ENCODE measurements at regions not wholly inside any gene's neighbourhood (a gene's known extent, or its start where the extent isn't known, plus 50 kb on each side); places are given as distances from the start of the nearest gene placed in this dataset.

DNA sequence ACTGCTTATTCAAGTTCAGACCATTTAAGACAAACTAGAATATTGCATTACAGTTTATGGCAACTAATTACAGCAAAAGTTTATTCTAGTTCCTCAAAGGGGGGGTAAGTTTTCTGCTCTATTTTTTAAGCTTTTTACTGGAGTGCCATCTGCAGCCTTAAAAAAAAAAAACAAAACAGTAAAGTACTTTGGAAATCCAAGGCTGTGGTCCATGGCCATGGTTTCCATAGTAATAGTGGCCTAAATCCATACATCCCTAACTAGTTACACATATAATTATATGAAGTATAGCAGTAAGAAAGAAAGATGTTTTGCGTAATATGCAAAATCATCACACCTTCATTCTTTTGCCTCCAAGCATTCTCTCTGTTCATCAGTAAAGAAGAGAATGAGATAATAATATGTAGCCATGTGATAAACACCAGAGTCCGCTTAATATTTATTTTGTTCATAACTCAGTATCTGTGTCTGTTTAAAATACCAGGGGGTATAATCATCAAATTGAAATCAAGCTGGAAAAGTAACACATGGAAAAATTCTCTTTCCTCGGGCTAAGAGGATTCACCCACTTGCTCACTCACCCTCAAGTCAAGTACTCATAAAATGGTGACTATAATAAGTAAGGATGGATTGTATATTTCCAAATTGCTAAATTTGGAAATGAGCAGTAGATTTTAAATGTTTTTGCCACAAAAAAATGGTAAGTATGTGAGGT, 301.1 kb upstream of the RND3 start:
- DNase-seq (ENCODE audit: low spot score), result no peak
- TF ChIP-seq, protein P1, sequence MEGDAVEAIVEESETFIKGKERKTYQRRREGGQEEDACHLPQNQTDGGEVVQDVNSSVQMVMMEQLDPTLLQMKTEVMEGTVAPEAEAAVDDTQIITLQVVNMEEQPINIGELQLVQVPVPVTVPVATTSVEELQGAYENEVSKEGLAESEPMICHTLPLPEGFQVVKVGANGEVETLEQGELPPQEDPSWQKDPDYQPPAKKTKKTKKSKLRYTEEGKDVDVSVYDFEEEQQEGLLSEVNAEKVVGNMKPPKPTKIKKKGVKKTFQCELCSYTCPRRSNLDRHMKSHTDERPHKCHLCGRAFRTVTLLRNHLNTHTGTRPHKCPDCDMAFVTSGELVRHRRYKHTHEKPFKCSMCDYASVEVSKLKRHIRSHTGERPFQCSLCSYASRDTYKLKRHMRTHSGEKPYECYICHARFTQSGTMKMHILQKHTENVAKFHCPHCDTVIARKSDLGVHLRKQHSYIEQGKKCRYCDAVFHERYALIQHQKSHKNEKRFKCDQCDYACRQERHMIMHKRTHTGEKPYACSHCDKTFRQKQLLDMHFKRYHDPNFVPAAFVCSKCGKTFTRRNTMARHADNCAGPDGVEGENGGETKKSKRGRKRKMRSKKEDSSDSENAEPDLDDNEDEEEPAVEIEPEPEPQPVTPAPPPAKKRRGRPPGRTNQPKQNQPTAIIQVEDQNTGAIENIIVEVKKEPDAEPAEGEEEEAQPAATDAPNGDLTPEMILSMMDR (IDR thresholded peaks at IDR 0.05; ENCODE audit: extremely low read depth, missing control alignments), result no peak

DNA sequence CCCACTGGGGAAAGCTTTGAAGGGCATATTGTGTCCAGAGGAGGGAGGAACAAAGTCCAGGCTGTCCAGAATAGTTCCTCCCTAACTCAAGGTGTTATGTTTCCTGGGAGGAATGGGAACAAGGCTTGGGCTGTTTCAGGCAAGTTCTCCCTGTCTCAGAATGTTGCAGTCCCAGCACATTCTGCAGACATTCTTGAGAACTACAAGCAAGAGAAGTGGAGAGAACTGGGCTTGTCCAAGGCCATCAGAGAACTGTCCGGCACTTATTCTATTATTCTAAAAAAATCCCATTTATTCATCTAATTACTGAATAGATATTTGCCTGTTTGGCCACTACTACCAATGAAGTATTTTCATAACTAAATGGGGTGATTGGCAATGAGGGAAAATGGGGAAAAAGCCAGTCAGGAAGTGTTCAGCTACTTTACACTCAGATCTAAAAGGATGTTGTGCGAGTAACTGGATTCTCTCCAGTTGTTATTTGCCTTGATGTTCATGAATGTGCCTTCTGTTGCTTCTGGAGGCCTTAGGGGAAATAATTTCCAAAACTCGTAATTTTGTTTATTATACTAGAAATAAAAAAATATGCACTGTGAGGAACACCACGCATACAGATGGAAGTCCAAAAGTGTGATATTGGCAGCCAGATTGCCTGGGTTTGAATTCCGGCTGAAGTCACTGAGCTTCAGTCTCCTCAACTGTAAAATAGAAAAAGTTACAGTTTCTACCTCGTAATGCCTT, 300.1 kb upstream of the RND3 start:
- no peak for DNase-seq (ENCODE audit: low spot score)
- TF ChIP-seq, protein P1 (IDR thresholded peaks at IDR 0.05; ENCODE audit: extremely low read depth, missing control alignments), result no peak

DNA sequence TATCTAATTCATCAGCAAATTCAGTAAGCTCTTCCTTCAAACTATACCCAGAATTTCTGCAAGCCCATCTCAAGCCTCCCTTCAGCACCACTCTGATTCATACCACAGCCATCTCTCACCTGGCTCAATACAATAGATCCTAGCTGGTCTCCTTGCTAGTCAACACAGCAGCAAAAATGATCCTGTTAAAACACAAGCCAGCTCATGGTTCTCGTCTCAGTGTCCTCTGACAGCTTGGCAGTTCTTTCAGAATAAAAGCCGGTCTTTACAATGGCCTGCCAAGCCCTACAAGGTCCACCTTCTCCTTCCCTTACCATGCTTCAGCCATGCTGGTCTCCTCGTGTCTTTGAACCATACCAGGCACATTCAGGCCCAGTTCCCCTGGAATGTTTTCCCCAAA, 296.9 kb upstream of the RND3 start:
- TF ChIP-seq, protein P1 (IDR thresholded peaks at IDR 0.05; ENCODE audit: extremely low read depth, missing control alignments), result no peak
- DNase-seq (ENCODE audit: low spot score), result no peak

DNA sequence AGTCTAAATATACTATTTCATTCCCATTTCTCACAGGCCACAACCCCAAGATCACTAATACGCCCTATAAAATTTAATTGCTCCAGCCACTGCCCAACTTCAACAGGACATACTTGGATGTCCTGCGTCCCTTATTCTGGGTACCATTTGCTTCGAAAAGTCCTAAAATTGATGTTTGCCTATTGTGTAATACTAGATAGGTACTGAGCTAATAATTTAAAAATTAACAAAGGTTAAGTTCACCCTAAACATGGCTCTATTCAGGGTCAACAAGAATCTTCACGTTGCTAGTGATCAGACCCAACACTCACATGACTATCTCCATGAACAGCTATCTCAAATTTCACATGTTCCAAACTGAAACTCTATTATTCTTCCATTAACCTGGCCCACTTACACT, 296.4 kb upstream of the RND3 start:
- TF ChIP-seq, protein P1 (IDR thresholded peaks at IDR 0.05; ENCODE audit: extremely low read depth, missing control alignments), result no peak
- no peak for DNase-seq (ENCODE audit: low spot score)

DNA sequence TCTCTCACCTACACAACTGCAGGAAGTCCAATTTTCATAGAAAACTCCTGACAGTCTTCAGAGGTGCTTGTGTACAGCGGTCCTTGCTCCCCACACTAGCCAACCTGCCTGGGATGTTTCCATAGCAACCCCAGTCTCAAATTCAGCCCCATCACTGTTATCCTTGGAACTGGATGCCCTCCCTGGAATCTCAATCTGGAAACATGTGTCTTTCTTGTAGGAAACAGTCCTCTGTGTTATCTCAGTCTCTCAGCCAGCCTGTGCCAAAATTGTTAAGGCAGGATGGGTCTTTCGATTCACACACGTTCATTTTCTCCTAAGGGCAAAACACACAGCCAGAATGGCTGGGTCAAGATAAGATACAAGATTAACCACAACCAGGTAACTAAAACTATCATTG, 295.5 kb upstream of the RND3 start:
- TF ChIP-seq, protein P1 (IDR thresholded peaks at IDR 0.05; ENCODE audit: extremely low read depth, missing control alignments), result no peak
- DNase-seq (ENCODE audit: low spot score), result no peak

DNA sequence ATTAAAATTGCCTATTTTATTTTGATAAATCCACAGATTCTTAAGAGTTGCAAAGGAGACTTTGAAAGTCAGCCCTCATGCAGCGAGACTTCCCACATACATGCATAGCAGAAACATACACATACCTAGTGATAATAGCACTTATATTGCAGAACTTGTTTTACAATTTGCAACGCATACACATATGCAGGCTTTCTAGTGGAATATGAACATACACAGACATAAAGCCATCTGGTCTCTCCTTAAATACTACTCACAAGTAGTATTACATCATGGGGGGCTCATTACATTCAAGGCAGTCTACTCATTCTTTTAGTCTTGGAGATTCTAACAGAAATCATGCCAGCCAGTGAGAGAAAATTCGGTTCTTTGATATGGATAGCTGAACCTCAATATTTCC, 295.1 kb upstream of the RND3 start:
- DNase-seq (ENCODE audit: low spot score), result no peak
- TF ChIP-seq, protein P1 (IDR thresholded peaks at IDR 0.05; ENCODE audit: extremely low read depth, missing control alignments), result no peak

DNA sequence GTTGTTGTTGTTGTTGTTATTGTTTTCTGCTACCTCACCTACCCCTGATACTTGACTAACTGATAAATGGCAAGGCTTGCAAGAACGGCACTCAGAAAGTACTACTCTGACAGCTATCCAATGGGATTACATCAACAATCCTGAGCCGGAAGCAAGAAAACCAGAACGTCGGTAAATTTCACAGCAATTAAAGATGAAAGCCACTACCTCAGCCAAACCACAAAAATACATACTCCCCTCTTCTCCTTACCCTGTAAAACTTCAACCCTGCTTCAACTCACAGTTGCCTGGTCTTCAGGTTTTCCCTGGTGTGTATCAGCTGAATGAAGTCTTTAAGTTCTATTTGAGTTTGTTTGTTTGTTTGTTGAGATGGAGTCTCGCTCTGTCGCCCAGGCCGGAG, 293.7 kb upstream of the RND3 start:
- TF ChIP-seq, protein P1 (IDR thresholded peaks at IDR 0.05; ENCODE audit: extremely low read depth, missing control alignments), result no peak
- DNase-seq (ENCODE audit: low spot score), result no peak
